Neural cell (in vitro differentiated cells): ENCODE measurements at regions not wholly inside any gene's neighbourhood (a gene's known extent, or its start where the extent isn't known, plus 50 kb on each side); places are given as distances from the start of the nearest gene placed in this dataset.

Experiments
- H2AFZ ChIP-seq: fragments of 200-600, 300-800 bp; sonication (generic), shearing (Covaris generic); 2 replicates; pipeline ENCODE4 v1.6.0; 2014; ENCODE audit warnings: low read depth, mild to moderate bottlenecking, antibody characterized with exemption, low read length, moderate library complexity
- H3F3A ChIP-seq: fragments of 200-600 bp; shearing (Covaris generic); 2 replicates; pipeline ENCODE4 v1.6.1; 2016; ENCODE audit warnings: mild to moderate bottlenecking, moderate library complexity, mixed read lengths, antibody characterized with exemption, low read length; ENCODE audit not compliant: insufficient read depth, poor library complexity, severe bottlenecking
- H3K27ac ChIP-seq: fragments of 200-600, 300-800 bp; sonication (generic), shearing (Covaris generic); 2 replicates; pipeline ENCODE4 v1.5.1; 2014; ENCODE audit warnings: mild to moderate bottlenecking, low read length, moderate library complexity
- H3K27me3 ChIP-seq: fragments of 300-800, 200-600 bp; sonication (generic), shearing (Covaris generic); 2 replicates; pipeline ENCODE4 v1.6.0; 2014; ENCODE audit warnings: mild to moderate bottlenecking, low read depth, low read length, moderate library complexity; ENCODE audit not compliant: insufficient read depth
- H3K36me3 ChIP-seq: fragments of 300-800, 200-600 bp; sonication (generic), shearing (Covaris generic); 2 replicates; pipeline ENCODE4 v1.5.1; 2014; ENCODE audit warnings: mild to moderate bottlenecking, antibody characterized with exemption, low read length, moderate library complexity; ENCODE audit not compliant: insufficient read depth
- H3K4me2 ChIP-seq: fragments of 300-800, 200-600 bp; sonication (generic), shearing (Covaris generic); 2 replicates; pipeline ENCODE4 v1.6.0; 2014; ENCODE audit warnings: mild to moderate bottlenecking, low read length
- H3K4me3 ChIP-seq: fragments of 300-800, 200-600 bp; sonication (generic), shearing (Covaris generic); 2 replicates; pipeline ENCODE4 v1.5.1; 2014; ENCODE audit warnings: mild to moderate bottlenecking, low read length, moderate library complexity
- H3K79me2 ChIP-seq: fragments of 200-600 bp; shearing (Covaris generic); replicated peaks from 2 replicates; pipeline ENCODE4 v1.6.0; 2014; ENCODE audit warnings: mild to moderate bottlenecking, low read length, moderate library complexity; ENCODE audit not compliant: insufficient read depth
- H3K9ac ChIP-seq: fragments of 300-800, 200-600 bp; sonication (generic), shearing (Covaris generic); 2 replicates; pipeline ENCODE4 v1.6.1; 2016; ENCODE audit warnings: mild to moderate bottlenecking, low read length, mixed read lengths
- H3K9me2 ChIP-seq: fragments of 200-600 bp; shearing (Covaris generic); 2 replicates; pipeline ENCODE4 v1.6.1; 2016; ENCODE audit warnings: mild to moderate bottlenecking, low read length, mixed read lengths; ENCODE audit not compliant: insufficient read depth
- H3K9me3 ChIP-seq: fragments of 200-600, 300-800 bp; sonication (generic), shearing (Covaris generic); 2 replicates; pipeline ENCODE4 v1.6.1; 2016; ENCODE audit warnings: mild to moderate bottlenecking, mixed run types, low read length, moderate library complexity, mixed read lengths
- H4K20me1 ChIP-seq: fragments of 200-600 bp; shearing (Covaris generic); 2 replicates; pipeline ENCODE4 v1.6.1; 2016; ENCODE audit warnings: mild to moderate bottlenecking, mixed run types; ENCODE audit not compliant: insufficient read depth
- CTCF ChIP-seq: fragments of 450-650 bp; IDR thresholded peaks from 2 replicates; pipeline ENCODE4 v1.5.1; 2014; ENCODE audit warnings: antibody characterized with exemption, mild to moderate bottlenecking, moderate library complexity; ENCODE audit not compliant: poor library complexity, severe bottlenecking
- EP300 ChIP-seq: fragments of 450-650 bp; conservative IDR thresholded peaks from 2 replicates; pipeline ENCODE4 v1.6.1; 2014; ENCODE audit warnings: antibody characterized with exemption, mild to moderate bottlenecking, moderate library complexity; ENCODE audit not compliant: poor library complexity, severe bottlenecking
- EZH2 ChIP-seq: fragments of 200-600, 300-800 bp; shearing (Covaris generic), sonication (generic); IDR thresholded peaks from 2 replicates; pipeline ENCODE4 v1.6.1; 2014; ENCODE audit warnings: antibody characterized with exemption, low read length, borderline replicate concordance, mild to moderate bottlenecking; ENCODE audit not compliant: insufficient read depth, poor library complexity, severe bottlenecking
- MXI1 ChIP-seq: fragments of 450-650 bp; conservative IDR thresholded peaks from 2 replicates; pipeline ENCODE4 v1.6.1; 2014; ENCODE audit warnings: antibody characterized with exemption, mild to moderate bottlenecking; ENCODE audit not compliant: poor library complexity, severe bottlenecking
- POLR2AphosphoS5 ChIP-seq: IDR thresholded peaks from 2 replicates; pipeline ENCODE4 v1.6.1; 2012
- RAD21 ChIP-seq: fragments of 450-650 bp; conservative IDR thresholded peaks from 2 replicates; pipeline ENCODE4 v1.6.1; 2014; ENCODE audit warnings: antibody characterized with exemption, mild to moderate bottlenecking, moderate library complexity
- REST ChIP-seq: IDR thresholded peaks from 2 replicates; pipeline ENCODE4 v1.6.1; 2012; ENCODE audit warnings: borderline replicate concordance
- SMC3 ChIP-seq: fragments of 450-650 bp; conservative IDR thresholded peaks from 2 replicates; pipeline ENCODE4 v1.6.1; 2014; ENCODE audit warnings: antibody characterized with exemption, mild to moderate bottlenecking, moderate library complexity; ENCODE audit not compliant: poor library complexity
- TAF1 ChIP-seq: IDR thresholded peaks from 2 replicates; pipeline ENCODE4 v1.6.1; 2012; ENCODE audit warnings: low read depth

GRCh38 chr12:105674871-105675699 is 344.6 kb downstream of the C12orf75 start:
- TF ChIP-seq POLR2AphosphoS5 (no peak), TAF1 (no peak), EZH2 (no peak), CTCF (no peak), SMC3 (no peak), MXI1 (no peak)
- no peak overlapping the region for H3K4me2 ChIP-seq

GRCh38 chr12:105676694-105677093 is 346.2 kb downstream of the C12orf75 start:
- H3F3A ChIP-seq: no peaks in the 10 kb centered on the region
- no peaks in the 10 kb centered on the region for H4K20me1 ChIP-seq
- no peak overlapping the region for H3K4me2 ChIP-seq
- TF ChIP-seq EP300 (no peak), MXI1 (no peak), EZH2 (no peak), RAD21 (no peak), REST (no peak), CTCF (no peak), POLR2AphosphoS5 (no peak), SMC3 (no peak), TAF1 (no peak)
- no peaks in the 10 kb centered on the region for H3K9me3 ChIP-seq
- H3K9me2 ChIP-seq: no peaks in the 10 kb centered on the region
- no peaks in the 10 kb centered on the region for H3K36me3 ChIP-seq
- H3K27me3 ChIP-seq: no peaks in the 10 kb centered on the region
- no peak overlapping the region for H3K4me3 ChIP-seq
- H2AFZ ChIP-seq: no peak overlapping the region
- H3K79me2 ChIP-seq: no peaks in the 10 kb centered on the region
- no peak overlapping the region for H3K27ac ChIP-seq
- H3K9ac ChIP-seq: no peak overlapping the region

More at GRCh38 chr12:105674871-105675699, 344.6 kb downstream of the C12orf75 start:
- Histone ChIP-seq H3K4me3 (no peak overlapping the region), H2AFZ (no peak overlapping the region), H3K27me3 (no peaks in the 10 kb centered on the region), H3F3A (no peaks in the 10 kb centered on the region), H3K36me3 (no peaks in the 10 kb centered on the region), H4K20me1 (no peaks in the 10 kb centered on the region), H3K9me2 (no peaks in the 10 kb centered on the region), H3K9me3 (no peaks in the 10 kb centered on the region), H3K79me2 (no peaks in the 10 kb centered on the region), H3K27ac (no peak overlapping the region), H3K9ac (no peak overlapping the region)
